Pancreas (tissue), 10 donors: ENCODE measurements at regions not wholly inside any gene's neighbourhood (a gene's known extent, or its start where the extent isn't known, plus 50 kb on each side); places are given as distances from the start of the nearest gene placed in this dataset.

Experiments used
- ATAC-seq, 4 donors: fragments of 200-7000 bp; cut with Tn5 transposase; one replicate each; pipeline versions ENCODE4 v1.8.0 to v1.9.1; 2020; ENCODE audit warnings: mild to moderate bottlenecking in 4 of 4, moderate library complexity in 4 of 4
- DNase-seq, 6 donors: peaks; one replicate each; pipeline ENCODE4 v3.0.0-alpha.2; 2020
- FAIRE-seq: peaks from 2 replicates; lab custom pipeline; 2012; peaks lifted over from hg19 to GRCh38; lab: Jason Lieb, UNC
- H3K27ac ChIP-seq, 4 donors: fragments of 200-600 bp; sonication (generic); 1 replicate in 3 of 4; 2 replicates in 1 of 4; pipeline versions ENCODE4 v1.5.0 to v1.8.0; 2020
- H3K27me3 ChIP-seq, 4 donors: fragments of 200-600 bp; one replicate each; pipeline ENCODE4 v1.8.0; 2021
- H3K36me3 ChIP-seq, 3 donors: fragments of 200-600 bp; sonication (generic) in 1 of 3; one replicate each; pipeline versions ENCODE4 v1.5.0 to v1.8.0; 2020 to 2021
- H3K4me1 ChIP-seq, 3 donors: fragments of 200-600 bp; one replicate each; pipeline ENCODE4 v1.8.0; 2021
- H3K4me3 ChIP-seq, 4 donors: fragments of 200-600 bp; sonication (generic) in 2 of 4; one replicate each; pipeline versions ENCODE4 v1.5.0 to v1.8.0; 2020 to 2021
- H3K9me3 ChIP-seq, 4 donors: fragments of 200-600 bp; one replicate each; pipeline ENCODE4 v1.8.0; 2021
- WGBS, 2 donors: extraction: QIAGEN DNeasy Blood & Tissue Kit; methylation state at CpG; one replicate each; pipeline ENCODE4 v1.1.7; 2013; 5-methylcytosine and 5-hydroxymethylcytosine counted together
- intact Hi-C, 3 donors: fragments of 100-400 bp; cut with DNase I; formaldehyde crosslinking; loops; one replicate each; pipeline versions ENCODE4 v1.11.1 to v1.14.2; 2022
- TF ChIP-seq, protein P1 (sequence below), 4 donors: fragments of 200-600 bp; sonication (generic) in 3 of 4; IDR thresholded peaks; one replicate each; pipeline versions ENCODE4 v1.5.0 to v1.8.0; 2021; ENCODE audit warnings: antibody characterized with exemption in 4 of 4
- donor health status: healthy with polysubstance abuse.
- donor health status: DM: no; HTN: no; CAD: no; lungs with moderate emphysema.
- donor health status: DM: no; HTN: no; CAD: no.
- donor health status: control.
- donor health status: control.
- donor health status: Bipolar disorder and iron deficiency.
- donor health status: DM: yes; HTN: yes; CAD: no.
- donor health status: DM: no; HTN: no; CAD: no.
- donor health status: DM: no; HTN: no; CAD: no.
- donor health status: DM: yes; HTN: yes; CAD: no.

DNA sequence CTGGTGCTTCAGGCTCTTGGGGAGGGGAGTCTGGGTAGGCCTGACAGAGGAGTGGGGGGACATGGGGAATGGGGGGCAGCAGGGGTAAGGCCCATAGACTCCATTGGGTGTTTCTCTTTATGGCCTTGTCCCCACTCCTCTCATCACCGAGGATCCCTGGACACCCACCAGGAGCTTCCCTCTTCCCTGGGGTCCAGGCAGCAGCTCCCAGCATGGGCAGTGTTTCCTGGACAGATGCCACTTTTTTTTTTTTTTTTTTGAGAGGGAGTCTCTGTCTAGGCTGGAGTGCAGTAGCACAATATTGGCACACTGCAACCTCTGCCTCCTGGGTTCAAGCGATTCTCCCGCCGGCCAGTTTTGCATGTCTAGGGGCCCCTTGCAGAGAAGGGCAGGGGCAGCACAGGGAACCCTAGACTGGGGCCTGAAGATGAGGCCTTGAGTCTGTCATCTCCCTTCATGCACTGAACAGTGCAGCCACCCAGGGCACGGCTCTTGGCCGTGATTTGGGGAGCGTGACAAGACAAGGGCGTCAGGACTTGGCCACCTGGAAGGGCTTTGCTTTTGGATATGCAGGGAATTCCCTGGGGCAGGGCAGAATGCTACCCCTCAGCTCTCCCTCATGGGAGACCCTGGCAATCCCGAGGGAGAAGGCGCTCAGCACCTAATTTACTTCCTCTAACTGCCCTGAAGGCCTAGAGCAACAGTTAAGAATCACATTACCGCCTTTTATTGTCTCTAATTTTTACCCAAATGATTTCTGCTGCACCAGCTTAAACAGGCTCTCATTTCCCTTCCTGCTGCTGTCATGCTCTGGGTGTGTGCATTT, 213.9 kb upstream of the ZNF536 start:
- no peaks in the 10 kb centered on the region for H3K4me1 ChIP-seq
- H3K4me3 ChIP-seq, result no peak overlapping the region
- no peak for FAIRE-seq
- WGBS, 2 donors, result 87 to 88% methylated on average over 11 of the region's 11 CpGs
- no peaks in the 10 kb centered on the region for H3K36me3 ChIP-seq
- no peak for ATAC-seq
- no peak for DNase-seq
- intact Hi-C loops, result no loop called here
- TF ChIP-seq, protein P1, sequence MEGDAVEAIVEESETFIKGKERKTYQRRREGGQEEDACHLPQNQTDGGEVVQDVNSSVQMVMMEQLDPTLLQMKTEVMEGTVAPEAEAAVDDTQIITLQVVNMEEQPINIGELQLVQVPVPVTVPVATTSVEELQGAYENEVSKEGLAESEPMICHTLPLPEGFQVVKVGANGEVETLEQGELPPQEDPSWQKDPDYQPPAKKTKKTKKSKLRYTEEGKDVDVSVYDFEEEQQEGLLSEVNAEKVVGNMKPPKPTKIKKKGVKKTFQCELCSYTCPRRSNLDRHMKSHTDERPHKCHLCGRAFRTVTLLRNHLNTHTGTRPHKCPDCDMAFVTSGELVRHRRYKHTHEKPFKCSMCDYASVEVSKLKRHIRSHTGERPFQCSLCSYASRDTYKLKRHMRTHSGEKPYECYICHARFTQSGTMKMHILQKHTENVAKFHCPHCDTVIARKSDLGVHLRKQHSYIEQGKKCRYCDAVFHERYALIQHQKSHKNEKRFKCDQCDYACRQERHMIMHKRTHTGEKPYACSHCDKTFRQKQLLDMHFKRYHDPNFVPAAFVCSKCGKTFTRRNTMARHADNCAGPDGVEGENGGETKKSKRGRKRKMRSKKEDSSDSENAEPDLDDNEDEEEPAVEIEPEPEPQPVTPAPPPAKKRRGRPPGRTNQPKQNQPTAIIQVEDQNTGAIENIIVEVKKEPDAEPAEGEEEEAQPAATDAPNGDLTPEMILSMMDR (IDR thresholded peaks at IDR 0.05), result no peak
- H3K27me3 ChIP-seq, result peaks cover 0 to 5% (median 0%) of the 10 kb centered on the region in 4 donors
- no peaks in the 10 kb centered on the region for H3K9me3 ChIP-seq
- no peak overlapping the region for H3K27ac ChIP-seq

DNA sequence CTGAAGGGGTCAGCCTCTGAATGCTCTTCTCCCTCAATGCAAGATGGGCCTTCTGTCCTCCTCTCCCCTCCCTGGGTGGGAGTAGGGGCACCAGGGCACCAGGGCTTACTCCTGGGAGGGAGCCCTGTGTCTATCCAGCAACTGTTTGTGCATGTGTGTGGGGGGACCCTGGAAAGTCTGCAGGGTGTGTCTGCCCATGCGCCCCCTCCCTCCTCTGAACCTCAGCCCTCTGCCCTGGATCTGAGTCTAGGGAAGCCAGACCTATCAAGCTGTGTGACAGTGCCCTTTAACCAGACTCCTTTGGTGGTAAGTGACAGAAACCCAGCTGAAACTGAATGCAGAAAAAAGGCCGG, 213.3 kb upstream of the ZNF536 start:
- Histone ChIP-seq H3K4me1 (no peaks in the 10 kb centered on the region), H3K36me3 (no peaks in the 10 kb centered on the region), H3K9me3 (no peaks in the 10 kb centered on the region), H3K4me3 (no peak overlapping the region), H3K27ac (no peak overlapping the region), H3K27me3 (peaks cover 0 to 5% (median 0%) of the 10 kb centered on the region in 4 donors)
- FAIRE-seq (no peak), DNase-seq (no peak), ATAC-seq (no peak)
- intact Hi-C loops, result no loop called here
- TF ChIP-seq, protein P1 (IDR thresholded peaks at IDR 0.05), result no peak
- 87 to 100% methylated on average over 2 of the region's 2 CpGs for WGBS, 2 donors

DNA sequence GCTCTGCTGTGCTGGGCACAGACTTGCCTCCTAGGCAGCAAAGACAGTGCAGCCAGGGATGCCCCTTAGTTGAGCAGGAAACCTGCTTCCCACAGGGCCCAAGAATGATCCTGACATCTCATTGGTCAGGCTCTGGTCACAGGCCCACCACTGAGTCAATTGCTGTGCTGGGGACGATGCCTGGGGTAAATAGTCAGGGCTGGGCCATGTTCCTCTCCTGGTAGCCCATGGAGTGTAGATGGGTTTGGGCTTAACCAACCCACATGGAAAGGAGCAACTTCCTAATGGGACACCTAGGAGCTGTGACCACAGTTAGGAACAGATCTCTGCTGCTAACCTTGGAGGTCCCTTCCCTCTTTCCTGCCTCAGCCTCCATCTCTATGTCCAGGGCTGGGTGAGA, 212.5 kb upstream of the ZNF536 start:
- Histone ChIP-seq H3K4me3 (no peak overlapping the region), H3K27ac (no peak overlapping the region), H3K4me1 (no peaks in the 10 kb centered on the region), H3K9me3 (no peaks in the 10 kb centered on the region), H3K36me3 (no peaks in the 10 kb centered on the region), H3K27me3 (peaks cover 0 to 5% (median 0%) of the 10 kb centered on the region in 4 donors)
- no peak for DNase-seq
- WGBS, 2 donors, result 89 to 92% methylated on average over 1 of the region's 1 CpG
- no peak for FAIRE-seq
- ATAC-seq, result no peak
- TF ChIP-seq, protein P1 (IDR thresholded peaks at IDR 0.05), result no peak
- intact Hi-C loops, result loop anchor here in 1 of 3 donors (10.0 kb wide), 1 partner anchor 115 kb away; no protein-coding TSS in a partner anchor

DNA sequence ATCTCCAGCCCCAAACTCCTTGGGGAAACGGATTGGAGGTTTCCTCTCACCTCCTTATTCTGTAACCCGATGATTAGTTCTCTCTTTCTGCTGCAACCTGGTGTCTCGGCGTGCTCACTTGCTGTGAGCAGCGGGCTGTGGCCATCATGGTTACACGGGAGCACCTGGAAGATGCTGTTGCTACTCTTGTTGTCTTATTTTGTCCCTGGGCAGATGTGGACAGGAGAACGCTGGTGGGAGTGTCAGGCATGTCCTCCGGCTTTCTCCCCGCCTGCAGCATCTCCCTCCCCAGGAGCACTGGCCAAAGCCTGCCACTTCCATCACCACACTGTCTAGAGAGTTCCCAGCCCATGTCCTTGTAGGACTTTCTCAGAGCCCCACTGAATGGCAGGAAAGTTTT, 211.8 kb upstream of the ZNF536 start:
- FAIRE-seq, result no peak
- TF ChIP-seq, protein P1 (IDR thresholded peaks at IDR 0.05), result no peak
- no peak for ATAC-seq
- intact Hi-C loops, result loop anchor here in 1 of 3 donors (10.0 kb wide), 1 partner anchor 114 kb away; no protein-coding TSS in a partner anchor
- Histone ChIP-seq H3K4me3 (no peak overlapping the region), H3K27ac (no peak overlapping the region), H3K4me1 (no peaks in the 10 kb centered on the region), H3K27me3 (peaks cover 0 to 5% (median 0%) of the 10 kb centered on the region in 4 donors), H3K36me3 (no peaks in the 10 kb centered on the region), H3K9me3 (no peaks in the 10 kb centered on the region)
- WGBS, 2 donors, result 67 to 74% methylated on average over 9 of the region's 9 CpGs
- no peak for DNase-seq
